Bone marrow (tissue), 2 donors: ENCODE measurements at regions not wholly inside any gene's neighbourhood (a gene's known extent, or its start where the extent isn't known, plus 50 kb on each side); places are given as distances from the start of the nearest gene placed in this dataset.

Source experiments
- DNase-seq, 2 donors: peaks; one replicate each; lab custom pipeline; 2025; lab: John Stamatoyannopoulos, UW

DNA sequence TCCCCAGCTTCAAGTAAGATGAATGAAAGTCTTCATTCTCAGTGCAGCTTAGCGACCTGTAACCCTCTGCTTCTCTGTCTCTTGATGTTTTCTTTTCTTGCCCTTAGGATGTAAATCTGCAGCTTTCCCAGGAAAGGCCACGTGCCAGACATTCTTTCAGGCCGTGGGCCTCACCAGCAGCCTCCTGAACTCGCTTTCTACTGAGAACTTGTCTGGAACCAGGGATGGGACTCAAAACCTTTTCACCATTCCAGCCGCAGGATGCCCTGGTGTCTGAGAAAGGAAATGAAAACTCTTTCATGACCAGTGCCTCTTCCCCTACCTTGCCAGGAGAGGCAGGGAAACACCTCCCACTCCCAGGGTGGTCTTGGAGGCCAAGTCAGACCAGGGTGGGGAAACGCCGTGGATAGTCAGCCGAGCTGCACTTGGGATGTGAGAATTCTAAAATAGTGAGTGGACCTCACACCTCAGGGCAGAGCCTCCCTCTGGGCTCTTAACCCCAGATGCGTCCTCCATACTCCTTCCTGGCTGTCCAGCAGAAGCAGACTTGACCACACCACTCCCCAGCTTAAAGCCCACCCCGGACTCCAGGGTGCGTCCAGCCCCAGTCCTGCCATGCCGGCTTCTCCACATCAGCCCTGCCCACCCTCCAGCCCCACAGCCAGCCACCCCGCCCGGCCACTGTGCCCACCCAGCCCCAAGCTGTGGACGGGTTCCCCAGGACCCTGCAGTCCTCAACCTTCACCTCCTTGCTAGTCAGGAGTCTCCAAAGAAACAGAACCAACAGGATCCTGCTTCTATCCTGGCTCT is 115.5 kb downstream of the TWIST2 start:
- no peak for DNase-seq

DNA sequence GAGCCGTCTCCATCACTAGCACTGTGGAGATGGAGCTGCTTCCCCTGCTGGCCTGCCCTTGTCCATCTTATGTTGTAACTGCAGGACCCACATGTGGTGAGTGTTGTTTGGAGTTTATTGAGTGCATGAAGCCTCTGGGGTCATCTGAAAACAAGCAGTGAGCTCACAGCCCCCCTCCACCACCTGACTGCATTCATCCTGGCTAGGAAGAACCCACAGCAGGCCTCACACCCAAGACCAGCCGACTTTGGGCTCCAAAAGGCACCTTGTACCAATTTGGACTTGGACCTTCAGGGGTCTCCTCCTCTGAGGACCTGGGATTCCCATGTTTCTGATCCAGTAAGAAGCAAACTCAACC is 116.1 kb downstream of the TWIST2 start:
- DNase-seq: no peak

DNA sequence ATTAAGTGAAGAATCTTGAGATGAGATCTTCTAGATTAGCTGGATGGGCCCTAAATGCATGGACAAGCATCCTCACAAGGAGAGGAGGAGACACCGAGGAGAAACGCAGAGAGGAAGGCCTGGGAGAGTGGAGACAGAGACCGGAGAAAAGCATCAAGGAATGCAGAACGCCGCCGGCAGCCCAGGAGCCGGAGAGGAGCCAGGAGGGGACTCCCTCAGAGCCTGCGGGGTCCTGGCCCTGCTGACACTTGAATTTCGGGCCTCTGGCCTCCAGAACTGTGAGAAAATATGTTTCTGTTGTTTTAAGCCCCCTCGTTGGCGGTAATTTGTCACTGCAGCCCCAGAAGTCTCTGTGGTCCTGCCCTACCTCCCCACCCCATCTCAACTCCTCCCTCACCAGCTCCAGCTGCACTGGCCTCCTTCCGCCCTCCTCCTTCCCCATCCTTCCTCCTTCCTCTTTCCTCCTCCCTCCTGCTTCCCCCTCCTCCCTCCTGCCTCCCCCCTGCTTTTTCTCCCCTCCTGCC is 116.7 kb downstream of the TWIST2 start:
- DNase-seq: no peak

DNA sequence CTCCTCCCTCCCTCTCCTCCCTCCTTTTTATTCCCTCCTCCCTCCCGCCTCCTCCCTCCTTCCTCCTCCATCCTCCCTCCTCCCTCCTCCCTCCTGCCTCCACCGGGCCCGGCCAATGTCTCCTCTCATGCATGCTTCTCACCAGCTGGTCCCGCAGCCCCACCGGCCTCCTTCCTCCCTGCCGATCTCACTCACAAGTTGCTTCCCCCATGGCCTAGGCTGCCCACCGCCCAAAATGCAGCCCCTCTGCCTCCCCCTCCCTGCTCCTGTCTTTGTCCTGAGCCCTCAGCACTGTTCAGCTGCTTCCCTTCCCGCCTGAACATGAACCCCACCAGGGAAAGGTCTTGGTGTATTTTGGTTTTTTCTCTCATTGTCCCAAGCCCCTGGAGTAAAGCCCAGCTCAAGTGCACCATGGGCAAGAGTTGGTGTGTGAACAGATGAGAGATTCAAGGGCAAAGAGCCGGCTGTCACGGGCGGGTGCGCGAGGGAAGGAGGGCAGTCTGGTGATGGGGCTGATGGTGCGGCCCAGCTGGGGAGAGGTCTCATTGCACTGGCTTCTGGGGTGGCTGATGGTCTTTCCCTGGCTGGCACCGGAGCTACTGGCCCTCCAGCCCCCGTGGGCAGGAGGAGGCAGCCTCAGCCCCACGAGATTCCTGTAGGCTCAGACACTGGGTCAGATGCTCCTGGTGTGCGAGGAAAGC is 117.6 kb downstream of the TWIST2 start:
- DNase-seq: no peak

DNA sequence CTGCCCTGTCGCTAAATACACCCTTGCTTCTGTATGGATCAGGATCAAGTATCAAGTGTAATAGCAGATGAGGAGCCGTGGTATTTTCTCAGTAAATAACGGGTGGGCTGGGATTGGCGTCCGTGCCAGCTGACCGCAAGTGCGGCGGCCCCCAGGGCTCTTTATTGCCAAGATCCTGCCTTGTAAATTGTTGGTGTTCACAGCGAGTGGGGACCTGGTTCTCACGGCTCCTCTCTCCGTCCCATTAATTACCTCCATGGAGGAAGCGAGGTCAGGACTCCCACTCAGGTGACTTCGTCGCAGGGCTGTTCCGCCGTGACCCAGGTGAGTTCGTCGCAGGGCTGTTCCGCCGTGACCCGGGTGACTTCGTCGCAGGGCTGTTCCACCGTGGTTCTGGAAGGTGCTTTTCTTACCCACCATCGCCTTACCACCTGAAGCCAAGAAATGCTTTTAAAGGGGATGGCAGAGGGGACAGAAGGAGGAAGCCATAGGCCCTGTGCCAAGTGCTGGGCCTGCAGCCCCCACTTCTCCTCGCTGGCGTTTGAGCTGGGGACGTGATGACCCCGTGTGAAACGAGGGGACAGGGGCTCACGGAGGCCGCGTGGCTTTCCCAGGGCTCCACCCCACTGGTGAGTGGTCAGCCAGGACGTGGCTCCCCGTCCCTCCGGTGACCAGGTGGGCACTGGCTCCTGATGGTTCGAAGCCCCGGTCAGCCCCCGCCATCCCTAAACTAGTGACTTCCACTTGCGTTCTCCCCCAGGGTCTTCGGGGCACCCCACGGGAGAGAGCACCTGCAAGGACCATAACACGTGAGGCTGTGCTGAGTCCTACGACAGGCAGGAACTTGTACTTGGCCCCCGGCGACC is 118.4 kb downstream of the TWIST2 start:
- no peak for DNase-seq

DNA sequence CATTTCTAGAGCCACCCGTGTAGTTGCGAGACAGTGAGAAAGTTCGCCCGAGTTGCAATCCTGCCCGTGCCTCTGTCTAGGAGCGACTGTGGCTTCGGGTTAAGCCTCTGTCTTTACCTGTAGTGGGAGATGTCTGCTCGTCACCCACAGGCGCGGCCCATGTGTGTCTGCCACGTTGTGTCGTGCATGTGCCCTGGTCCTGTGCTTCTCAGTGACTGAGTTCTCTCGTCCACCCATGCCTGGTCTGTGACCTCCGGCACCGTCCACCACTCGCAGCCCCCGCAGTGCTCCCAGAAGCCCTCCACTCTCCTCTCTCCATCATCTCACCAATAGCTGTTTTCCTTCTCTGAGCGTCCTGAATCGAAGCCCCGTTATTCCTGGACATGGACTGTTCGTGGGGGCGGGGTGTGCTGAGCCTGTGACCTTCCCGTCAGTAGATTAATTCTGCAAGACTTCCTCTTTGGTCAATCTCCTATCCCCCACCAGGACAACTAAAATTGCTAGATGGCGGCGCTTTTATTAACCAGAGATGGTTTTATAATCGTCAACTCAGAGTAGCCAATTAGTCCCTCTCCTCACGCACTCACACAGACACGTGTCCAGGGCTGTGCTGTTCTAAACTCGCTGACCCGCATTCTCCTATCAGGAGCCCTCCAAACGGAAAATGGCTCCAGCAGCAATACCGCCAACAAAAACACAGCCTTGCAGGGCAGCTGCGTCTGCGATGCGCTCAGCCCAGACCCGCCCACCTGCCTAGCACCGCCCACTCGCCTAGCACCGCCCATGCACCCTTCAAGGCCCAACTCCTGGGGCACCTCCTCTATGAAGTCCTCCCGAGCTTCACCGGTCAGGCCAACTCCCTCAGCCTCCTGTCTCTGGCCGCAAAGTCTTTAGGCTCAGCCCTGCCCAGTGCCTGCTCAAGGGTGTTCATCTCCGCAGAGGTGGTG is 119.4 kb downstream of the TWIST2 start:
- DNase-seq: no peak

DNA sequence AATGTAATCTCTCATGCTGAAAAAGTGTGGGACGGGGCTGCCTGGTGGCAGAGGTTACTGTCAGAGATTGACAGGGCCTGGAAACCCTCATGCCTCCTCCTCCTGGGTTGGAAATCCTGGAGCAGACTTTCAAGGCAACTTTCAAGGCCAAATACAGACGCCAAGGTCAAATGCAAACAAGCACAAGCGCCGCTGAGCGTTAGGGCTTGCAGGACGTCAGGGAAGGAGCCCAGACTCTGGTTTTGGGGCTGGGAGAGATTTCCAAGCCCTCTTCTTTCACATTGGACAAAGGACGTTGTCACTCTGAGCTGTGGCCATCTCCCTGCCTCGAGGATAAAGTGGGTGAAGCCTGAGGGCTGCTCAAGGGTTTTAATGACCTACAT is 120.1 kb downstream of the TWIST2 start:
- DNase-seq: no peak

DNA sequence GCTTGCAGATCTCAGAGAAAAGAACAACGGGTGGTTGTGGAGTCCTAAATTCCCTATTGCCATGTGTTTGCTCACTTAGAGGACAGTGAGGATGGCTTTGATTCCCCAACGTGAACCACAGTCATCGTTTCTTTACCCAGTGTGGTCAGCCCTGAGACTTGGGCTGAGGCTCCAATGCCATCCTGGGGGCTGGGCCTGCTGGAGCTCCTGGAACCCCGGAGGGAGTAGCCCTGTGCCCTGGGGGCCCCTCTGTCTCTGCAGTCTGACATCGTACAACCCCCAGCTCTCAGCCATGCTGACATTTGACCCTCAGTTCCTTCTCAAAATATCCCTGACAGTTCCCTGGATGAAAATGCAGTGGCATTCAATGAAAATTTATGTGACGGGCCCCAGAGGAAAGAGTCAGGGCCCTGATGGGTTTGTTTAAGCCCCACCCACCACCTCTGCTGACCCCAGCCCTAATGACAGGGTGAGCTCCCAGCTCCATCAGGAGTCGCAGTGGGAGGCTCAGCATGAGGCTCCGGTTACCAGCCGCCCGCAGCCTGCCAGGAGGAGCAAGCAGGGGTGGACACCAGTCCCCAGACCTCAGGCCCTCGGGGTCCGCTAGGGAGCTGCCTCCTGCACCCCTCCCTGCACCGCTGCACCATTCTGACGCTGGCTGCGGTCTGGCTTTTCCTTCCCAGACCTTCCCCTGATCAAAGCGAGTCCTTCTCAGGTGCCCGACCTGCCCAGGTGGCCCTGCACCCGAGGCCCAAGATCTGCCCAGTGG is 120.9 kb downstream of the TWIST2 start:
- DNase-seq: no peak

DNA sequence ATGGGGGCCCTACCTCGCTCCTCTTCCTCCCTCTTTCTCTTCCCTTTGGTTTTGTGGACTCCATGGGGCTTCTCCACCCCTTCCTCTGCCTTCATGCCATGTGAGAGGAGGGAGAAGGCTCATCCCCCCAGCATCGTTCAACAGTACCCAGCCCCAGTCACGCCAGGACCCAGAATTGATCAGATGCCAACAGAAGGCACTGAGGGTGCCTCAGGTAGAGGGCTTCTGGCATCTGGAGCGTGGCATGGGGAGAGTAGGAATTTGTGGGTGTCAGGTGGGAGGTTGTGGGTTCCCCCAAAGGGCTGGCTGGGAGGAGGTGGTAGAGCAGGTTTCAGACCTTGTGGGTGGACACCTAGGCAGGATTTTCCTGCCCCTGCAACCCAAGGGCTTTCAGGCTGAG is 122.0 kb downstream of the TWIST2 start:
- DNase-seq: no peak

DNA sequence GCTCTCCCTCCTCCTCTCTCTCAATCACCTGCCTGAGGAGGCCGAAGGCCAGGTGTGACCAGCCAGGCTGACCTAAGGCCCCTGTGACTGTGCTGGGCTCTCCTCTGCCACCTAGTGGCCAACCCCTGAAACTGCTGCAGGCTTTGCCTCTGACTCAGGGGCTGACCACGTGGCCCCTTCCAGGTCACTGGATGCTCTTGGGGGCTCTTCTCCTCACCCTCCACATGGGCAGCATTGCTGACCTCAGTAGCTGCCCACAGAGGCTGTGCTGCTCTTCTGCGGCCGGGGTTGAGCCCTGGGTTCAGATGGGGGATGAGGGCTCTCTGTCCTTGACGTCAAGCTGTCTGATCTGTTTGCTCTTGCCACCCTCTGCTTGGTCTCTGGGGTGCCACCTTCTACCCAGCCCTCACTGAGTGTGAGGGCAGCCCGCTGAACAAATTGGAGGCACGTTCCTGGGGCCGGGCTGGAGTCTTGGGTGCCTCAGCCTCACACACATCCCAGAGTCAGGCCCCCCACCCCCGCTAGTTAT is 122.7 kb downstream of the TWIST2 start:
- DNase-seq: peak in 1 of 2 donors; percentile 15

DNA sequence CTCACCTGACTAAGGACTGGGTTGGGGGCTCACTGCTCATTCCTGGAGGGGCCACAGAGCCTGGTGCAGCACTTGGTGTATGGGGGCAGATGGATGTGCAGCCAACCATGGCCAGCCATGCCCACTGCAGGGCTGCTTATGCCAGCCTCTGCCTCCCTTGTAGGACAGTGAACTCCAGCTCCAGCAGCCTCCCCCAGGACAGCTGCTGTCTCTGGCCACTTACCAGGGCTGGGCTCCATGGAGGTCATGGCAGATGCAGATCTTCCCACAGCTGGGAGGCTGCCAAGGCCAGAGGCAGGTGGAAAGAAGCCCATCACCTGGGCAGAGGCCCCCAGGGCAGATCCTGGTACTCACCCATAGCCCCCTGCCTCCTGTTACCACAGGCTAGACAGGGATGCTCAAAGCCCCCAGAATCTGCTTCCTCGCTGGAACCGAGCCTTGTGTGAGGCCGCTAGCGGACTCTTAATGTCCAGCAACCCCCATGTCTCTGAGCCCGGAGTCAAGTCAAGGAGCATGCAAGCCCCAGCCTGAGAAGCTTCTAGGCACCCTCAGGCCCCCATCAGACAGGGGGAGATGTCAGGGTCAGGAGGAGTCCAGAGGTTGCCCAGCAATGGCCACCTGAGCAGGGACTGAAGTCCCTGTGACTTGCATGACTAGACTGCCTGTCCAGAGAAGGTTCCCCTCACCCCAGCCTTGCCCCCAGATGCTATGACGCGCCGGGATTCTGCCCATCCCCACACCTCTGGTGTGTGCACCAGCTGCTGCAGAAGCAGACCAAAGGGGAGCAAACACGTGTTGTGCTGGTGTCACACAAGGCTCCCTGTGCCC is 123.6 kb downstream of the TWIST2 start:
- no peak for DNase-seq

DNA sequence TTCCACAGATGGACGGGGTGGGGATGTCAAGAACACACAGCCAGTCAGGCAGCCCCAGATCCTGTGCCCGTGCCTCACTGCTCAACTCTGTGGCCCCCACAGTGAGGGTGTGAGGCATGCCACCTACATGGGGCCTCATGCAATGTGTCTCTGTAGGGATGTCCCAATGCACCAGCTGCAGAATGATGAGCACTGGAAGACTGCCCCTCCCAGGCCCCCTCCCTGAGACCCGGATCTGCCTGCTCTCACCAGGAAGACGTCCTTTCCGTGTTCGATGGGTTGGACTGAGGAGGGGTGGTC is 124.2 kb downstream of the TWIST2 start:
- no peak for DNase-seq

DNA sequence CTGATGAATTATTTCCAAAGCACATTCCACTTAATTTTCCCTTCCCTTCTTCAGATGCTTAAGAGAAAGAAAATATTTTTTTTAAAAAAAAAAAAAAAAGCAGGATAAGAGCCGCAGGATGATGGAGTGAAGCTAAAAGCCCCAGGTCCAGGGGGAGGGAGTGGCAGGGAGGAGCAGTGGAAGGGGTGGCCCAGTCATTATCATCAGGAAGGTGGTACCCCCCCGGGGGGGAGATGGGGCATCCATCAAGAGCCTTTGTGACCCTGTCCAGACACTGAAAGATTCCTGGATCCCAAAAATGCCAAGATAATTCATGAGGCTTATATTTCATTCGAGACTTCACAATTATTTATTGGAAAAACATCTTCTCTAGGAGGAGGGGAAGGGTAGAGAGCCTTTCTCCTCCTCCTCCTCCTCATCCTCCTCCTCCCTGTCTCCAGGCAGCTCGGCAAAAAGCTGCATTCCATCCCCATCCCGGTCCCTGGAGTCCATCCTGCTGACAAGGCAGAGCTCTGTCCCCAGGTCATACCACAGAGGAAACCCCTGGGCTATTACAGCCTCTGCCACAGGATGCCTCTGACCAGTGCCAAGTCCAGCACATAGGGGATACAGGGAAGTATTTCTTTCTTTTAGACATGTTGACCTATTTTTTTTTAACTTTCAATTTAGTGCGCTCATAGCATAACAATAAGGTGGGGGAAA is 125.3 kb downstream of the TWIST2 start:
- no peak for DNase-seq

DNA sequence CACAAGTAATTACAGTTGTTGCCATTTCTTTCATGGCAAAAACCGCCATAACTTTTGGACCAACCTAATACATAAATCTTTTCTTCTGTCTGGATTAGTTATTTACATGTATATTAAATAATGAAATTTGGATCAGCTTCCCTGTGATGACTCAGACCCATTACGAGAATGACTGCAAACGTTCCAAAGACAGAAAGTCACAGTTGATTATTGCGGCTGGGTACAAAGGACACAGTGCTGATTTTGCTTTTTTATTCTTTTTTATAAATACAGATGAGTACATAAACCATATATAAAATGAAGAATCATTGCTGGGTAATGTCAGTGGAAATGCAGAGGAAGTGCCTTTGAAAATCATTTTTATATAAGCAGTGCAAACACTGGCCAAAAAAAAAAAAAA is 126.2 kb downstream of the TWIST2 start:
- DNase-seq: no peak

DNA sequence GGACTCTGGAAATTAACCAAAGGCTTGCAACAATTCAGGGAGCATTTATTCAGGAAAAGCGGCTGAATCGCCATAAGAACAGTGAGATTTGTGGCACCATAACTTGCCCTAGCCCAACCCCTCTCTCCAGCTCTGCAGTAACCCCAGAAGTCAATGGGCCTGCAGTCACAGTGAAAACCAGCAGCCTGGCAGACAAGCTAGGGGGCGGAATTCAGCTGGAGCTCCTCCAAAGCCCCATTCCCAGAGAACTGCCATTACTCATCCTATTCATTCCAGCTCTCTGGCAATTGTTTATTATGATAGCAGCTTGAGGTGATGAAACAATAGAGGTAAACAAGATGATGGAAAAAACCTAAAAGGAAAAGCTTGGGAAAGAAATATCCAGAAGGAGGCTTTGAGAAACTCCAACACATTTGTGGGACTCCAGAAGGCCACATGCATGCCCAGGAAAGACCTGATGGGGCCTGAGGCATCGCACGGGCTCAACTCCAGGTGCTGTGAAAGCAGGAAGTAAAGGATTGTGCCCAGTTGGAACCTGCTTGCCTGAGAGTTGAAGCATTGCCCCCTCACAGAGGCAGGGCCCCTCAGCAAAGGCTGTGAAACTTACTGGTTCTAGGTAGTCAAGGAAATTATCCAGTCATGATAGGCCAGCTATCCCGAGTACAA is 126.7 kb downstream of the TWIST2 start:
- no peak for DNase-seq

DNA sequence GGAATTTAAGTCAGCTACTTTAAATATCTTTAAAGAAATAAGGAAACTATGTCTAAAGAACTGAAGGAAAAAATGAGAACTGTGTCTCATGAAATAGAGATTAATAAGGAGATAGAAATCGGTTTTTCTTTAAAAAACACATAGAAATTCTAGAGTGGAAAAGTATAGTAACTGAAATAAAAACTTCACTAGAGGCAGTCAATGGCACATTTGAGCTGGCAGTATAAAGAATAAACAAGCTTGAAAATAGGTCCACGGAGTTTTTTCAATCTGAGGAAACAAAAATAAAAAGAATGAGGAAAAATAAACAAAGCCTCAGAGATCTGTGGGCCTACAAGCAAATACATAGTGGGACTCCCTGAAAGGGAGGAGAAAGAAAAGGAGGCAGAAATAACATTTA is 127.5 kb downstream of the TWIST2 start:
- DNase-seq: no peak

DNA sequence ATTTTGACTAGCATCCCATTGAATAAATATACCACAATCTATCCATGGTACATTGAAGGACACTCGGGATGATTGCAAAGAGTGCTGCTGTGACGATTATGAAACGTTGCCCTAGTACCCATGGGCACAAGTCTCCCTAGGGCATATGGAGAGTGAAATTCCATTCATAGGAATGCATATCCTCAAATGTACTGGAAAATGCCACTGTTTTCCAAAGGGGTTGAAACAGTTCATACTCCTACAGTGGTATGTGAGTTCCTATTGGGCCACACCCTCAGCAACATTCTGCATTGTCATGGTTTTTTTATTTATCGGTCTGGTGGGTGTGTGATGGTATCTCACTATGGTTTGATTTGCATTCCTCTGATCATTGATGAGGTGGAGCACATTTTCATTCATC is 130.6 kb downstream of the TWIST2 start:
- DNase-seq: no peak

DNA sequence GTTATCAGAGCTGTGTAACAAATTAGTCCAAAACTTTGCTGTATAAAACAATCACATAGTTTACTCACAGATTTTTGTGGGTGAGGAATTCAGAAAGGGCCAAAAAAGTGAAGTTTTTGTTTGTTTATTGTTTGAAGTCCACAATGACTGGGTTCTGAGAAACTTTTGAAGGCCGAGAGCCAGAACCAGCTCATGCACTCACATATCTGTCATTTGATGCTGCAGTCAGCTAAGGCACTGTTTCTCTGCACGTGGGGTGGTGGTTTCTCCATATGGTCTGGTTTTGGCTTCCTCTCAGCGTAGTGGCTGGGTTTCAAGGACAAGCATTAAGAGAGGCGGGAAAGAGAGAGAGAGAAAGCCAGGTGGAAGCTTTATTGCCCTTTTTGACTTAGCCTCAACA is 131.8 kb downstream of the TWIST2 start:
- DNase-seq: no peak
